ENCODE measurements at regions not wholly inside any gene's neighbourhood (a gene's known extent, or its start where the extent isn't known, plus 50 kb on each side); places are given as distances from the start of the nearest gene placed in this dataset.

DNA sequence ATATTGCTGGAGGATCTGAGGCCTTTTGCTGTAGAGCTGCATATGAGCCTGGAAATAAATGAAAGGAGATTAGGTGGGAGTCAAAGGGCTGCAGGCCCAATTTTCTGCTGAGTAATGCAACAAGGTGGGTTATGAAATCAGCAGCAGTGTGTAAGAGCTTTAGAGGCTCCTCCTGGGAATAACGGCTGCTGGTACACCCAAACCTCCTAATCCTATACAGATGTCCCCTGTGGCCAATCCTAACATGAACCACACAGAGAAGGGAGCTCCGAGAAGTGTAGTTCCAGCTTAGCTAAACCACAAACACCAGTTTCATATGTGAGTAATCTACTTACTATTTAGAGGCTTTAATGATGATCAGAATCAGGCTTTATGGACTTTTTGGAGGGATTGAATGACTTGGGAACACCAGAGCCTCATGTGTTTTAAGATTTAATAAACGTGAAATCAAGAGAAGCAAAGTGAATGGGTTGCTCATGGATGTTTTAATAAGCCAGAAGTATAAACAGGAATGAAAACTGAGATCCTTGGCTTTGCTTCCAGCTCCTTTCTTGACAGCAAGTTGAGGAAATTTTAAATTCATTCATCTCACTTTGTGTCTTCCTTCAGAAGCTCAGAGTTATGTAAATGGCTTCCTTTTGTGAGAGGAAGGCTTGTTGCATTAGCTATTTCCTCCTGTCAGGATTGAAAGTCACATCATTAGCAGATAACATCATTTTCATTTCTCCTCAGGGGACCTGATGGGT, 437.5 kb downstream of the TMEM232 start:
- TF ChIP-seq, protein P1, sequence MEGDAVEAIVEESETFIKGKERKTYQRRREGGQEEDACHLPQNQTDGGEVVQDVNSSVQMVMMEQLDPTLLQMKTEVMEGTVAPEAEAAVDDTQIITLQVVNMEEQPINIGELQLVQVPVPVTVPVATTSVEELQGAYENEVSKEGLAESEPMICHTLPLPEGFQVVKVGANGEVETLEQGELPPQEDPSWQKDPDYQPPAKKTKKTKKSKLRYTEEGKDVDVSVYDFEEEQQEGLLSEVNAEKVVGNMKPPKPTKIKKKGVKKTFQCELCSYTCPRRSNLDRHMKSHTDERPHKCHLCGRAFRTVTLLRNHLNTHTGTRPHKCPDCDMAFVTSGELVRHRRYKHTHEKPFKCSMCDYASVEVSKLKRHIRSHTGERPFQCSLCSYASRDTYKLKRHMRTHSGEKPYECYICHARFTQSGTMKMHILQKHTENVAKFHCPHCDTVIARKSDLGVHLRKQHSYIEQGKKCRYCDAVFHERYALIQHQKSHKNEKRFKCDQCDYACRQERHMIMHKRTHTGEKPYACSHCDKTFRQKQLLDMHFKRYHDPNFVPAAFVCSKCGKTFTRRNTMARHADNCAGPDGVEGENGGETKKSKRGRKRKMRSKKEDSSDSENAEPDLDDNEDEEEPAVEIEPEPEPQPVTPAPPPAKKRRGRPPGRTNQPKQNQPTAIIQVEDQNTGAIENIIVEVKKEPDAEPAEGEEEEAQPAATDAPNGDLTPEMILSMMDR (IDR thresholded peaks at IDR 0.05) = no peak
- H3K4me1 Mint-ChIP-seq (ENCODE audit: low read depth) = no peaks in the 10 kb centered on the region
- DNase-seq = no peak
- peaks cover 70% of the 10 kb centered on the region for H3K9me3 Mint-ChIP-seq
- H3K36me3 Mint-ChIP-seq (ENCODE audit: low read depth) = no peaks in the 10 kb centered on the region
- peaks cover 2% of the 10 kb centered on the region; the same call in 1 of the 2 replicates for H3K27me3 Mint-ChIP-seq (ENCODE audit: insufficient read depth)
- no peak overlapping the region for H3K4me3 Mint-ChIP-seq
- H3K27ac Mint-ChIP-seq = no peak overlapping the region

DNA sequence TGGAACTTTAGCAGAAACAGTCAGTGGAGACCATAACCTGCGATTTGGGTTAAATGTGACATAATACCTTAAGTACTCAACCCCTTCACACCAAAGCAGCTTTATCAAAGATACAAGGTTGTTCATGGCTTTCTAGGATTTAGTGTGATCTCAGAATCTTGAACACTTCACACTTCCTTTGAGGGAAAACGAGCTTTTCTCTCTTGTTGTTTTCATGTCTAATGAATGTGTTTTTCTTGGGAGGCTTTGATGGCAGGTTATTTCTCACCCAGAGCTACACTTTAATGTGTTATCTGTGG, 437.0 kb downstream of the TMEM232 start:
- no peaks in the 10 kb centered on the region for H3K4me1 Mint-ChIP-seq (ENCODE audit: low read depth)
- peaks cover 67% of the 10 kb centered on the region for H3K9me3 Mint-ChIP-seq
- H3K4me3 Mint-ChIP-seq = no peak overlapping the region
- no peak for DNase-seq
- no peak overlapping the region for H3K27ac Mint-ChIP-seq
- H3K36me3 Mint-ChIP-seq (ENCODE audit: low read depth) = no peaks in the 10 kb centered on the region
- peaks cover 2% of the 10 kb centered on the region; the same call in 1 of the 2 replicates for H3K27me3 Mint-ChIP-seq (ENCODE audit: insufficient read depth)
- TF ChIP-seq, protein P1 (IDR thresholded peaks at IDR 0.05) = no peak

DNA sequence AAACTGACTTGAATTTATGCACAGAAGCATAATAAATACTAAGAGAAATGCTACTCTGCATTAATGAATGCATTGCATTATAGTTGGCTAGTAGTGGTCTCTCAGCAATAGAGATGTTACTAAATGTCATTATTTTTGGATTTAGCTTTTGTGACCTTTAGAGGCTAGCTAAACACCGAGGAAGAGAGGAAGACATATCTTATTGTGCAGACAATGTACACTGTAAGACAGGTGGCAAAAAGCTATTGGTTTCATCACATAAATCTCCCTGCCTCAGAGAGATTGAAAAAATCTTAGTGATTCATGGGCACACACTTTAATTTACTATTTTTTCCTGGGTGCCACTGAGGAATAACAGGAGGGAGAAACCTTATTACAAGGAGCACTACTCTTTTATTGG, 435.9 kb downstream of the TMEM232 start:
- Mint-ChIP-seq H3K9me3 (peaks cover 64% of the 10 kb centered on the region), H3K27me3 (ENCODE audit: insufficient read depth) (peaks cover 2% of the 10 kb centered on the region; the same call in 1 of the 2 replicates), H3K36me3 (ENCODE audit: low read depth) (no peaks in the 10 kb centered on the region), H3K4me3 (no peak overlapping the region), H3K4me1 (ENCODE audit: low read depth) (no peaks in the 10 kb centered on the region), H3K27ac (no peak overlapping the region)
- no peak for DNase-seq
- TF ChIP-seq, protein P1 (IDR thresholded peaks at IDR 0.05) = no peak

DNA sequence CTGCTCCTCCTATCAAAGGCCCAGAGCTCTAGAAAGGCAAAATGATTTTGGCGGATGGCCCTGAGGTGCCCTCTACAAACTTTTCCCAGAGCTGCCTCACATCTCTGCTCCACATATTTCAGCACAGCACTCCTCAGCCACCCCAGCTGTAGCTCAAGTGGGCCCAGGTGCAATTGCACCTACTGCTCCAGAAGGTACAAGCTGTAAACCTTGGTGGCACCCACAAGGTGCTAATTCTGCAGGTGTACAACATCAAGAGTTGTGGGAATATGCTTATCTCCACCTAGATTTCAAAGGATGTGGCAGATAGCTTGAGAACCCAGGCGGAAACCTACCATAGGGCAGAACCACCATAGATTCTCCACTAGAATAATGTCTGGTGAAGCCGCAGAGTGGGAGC, 432.2 kb downstream of the TMEM232 start:
- Mint-ChIP-seq H3K4me1 (ENCODE audit: low read depth) (no peaks in the 10 kb centered on the region), H3K27ac (no peak overlapping the region), H3K4me3 (no peak overlapping the region), H3K36me3 (ENCODE audit: low read depth) (no peaks in the 10 kb centered on the region), H3K9me3 (peaks cover 53% of the 10 kb centered on the region), H3K27me3 (ENCODE audit: insufficient read depth) (no peaks in the 10 kb centered on the region)
- DNase-seq = no peak
- TF ChIP-seq, protein P1 (IDR thresholded peaks at IDR 0.05) = no peak

DNA sequence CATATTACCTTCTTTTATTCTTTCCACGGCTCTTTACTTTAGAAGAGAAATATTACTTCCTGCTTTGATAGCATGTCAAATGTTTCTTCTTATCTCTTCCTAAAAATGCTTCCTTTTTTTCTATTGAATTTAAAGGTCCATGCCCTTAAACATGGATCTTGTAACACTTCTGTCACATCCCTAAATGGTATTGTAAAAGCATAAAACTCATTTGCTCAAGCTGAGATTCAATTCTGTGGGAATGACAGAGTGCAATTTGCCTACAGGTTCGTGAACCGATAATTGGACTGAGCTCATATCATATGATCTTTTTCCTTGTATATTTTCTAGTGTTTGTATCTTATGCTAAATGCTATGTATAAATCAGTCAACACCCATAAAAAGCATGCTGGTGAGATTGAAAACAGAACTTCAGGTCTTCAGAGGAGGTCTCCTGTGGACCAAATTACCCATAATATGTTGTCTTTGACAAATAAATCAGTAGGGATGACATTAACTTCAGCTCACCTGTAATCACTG, 429.3 kb downstream of the TMEM232 start:
- H3K36me3 Mint-ChIP-seq (ENCODE audit: low read depth) = no peaks in the 10 kb centered on the region
- H3K27me3 Mint-ChIP-seq (ENCODE audit: insufficient read depth) = no peaks in the 10 kb centered on the region
- H3K9me3 Mint-ChIP-seq = peaks cover 46% of the 10 kb centered on the region
- no peaks in the 10 kb centered on the region for H3K4me1 Mint-ChIP-seq (ENCODE audit: low read depth)
- no peak overlapping the region for H3K4me3 Mint-ChIP-seq
- TF ChIP-seq, protein P1 (IDR thresholded peaks at IDR 0.05) = no peak
- no peak overlapping the region for H3K27ac Mint-ChIP-seq
- DNase-seq = no peak

Measured in HFFc6 (cell line).